PFSK-1 (cell line): ENCODE measurements at regions not wholly inside any gene's neighbourhood (a gene's known extent, or its start where the extent isn't known, plus 50 kb on each side); places are given as distances from the start of the nearest gene placed in this dataset.

Experiments
- FOXP2 ChIP-seq: optimal IDR thresholded peaks from 2 replicates; pipeline ENCODE3; 2011; ENCODE audit warnings: borderline replicate concordance, control low read depth, inconsistent platforms; ENCODE audit not compliant: insufficient read depth; ENCODE audit errors: extremely low read length, extremely low read depth
- POLR2AphosphoS5 ChIP-seq: IDR thresholded peaks from 2 replicates; pipeline ENCODE4 v1.6.1; 2012; ENCODE audit warnings: low read depth, mild to moderate bottlenecking, control low read depth, low read length, moderate library complexity
- REST ChIP-seq, 2 experiments: IDR thresholded peaks; 2 replicates each; pipeline versions ENCODE4 v1.6.1 to v1.8.0; 2011 to 2012; ENCODE audit warnings: low read depth in 2 of 2, low read length in 2 of 2, control low read depth in 1 of 2, inconsistent platforms in 1 of 2, mild to moderate bottlenecking in 1 of 2, moderate library complexity in 1 of 2; ENCODE audit not compliant: insufficient read depth in 1 of 2
- SIN3A ChIP-seq: IDR thresholded peaks from 2 replicates; pipeline ENCODE4 v1.6.1; 2012; ENCODE audit warnings: mild to moderate bottlenecking, low read length, moderate library complexity, borderline replicate concordance; ENCODE audit not compliant: insufficient read depth
- TAF1 ChIP-seq: IDR thresholded peaks from 2 replicates; pipeline ENCODE4 v1.6.1; 2012; ENCODE audit warnings: low read length, control low read depth, borderline replicate concordance; ENCODE audit not compliant: insufficient read depth

GRCh38 chr2:145339646-145340045 is 819.7 kb upstream of the ZEB2 start:
- TF ChIP-seq REST (IDR thresholded peaks at IDR 0.05; ENCODE audit: insufficient read depth in 1 of 2, low read depth in 2 of 2, low read length in 2 of 2) (no peak), POLR2AphosphoS5 (no peak), SIN3A (no peak), FOXP2 (no peak), TAF1 (no peak)

- TF ChIP-seq POLR2AphosphoS5 = no peak
- no peak for TF ChIP-seq REST (IDR thresholded peaks at IDR 0.05; ENCODE audit: insufficient read depth in 1 of 2, low read depth in 2 of 2, low read length in 2 of 2)
- TF ChIP-seq SIN3A = no peak
- TF ChIP-seq FOXP2 = no peak
- no peak for TF ChIP-seq TAF1
Observed at GRCh38 chr2:145332210-145332898, 812.4 kb upstream of the ZEB2 start.

- TF ChIP-seq POLR2AphosphoS5 = no peak
- TF ChIP-seq FOXP2 = no peak
- no peak for TF ChIP-seq TAF1
- no peak for TF ChIP-seq SIN3A
- TF ChIP-seq REST (IDR thresholded peaks at IDR 0.05; ENCODE audit: insufficient read depth in 1 of 2, low read depth in 2 of 2, low read length in 2 of 2) = no peak
Observed at GRCh38 chr2:145329971-145330370, 810.1 kb upstream of the ZEB2 start.

GRCh38 chr2:145325485-145325884 is 805.6 kb upstream of the ZEB2 start:
- no peak for TF ChIP-seq TAF1
- no peak for TF ChIP-seq REST (IDR thresholded peaks at IDR 0.05; ENCODE audit: insufficient read depth in 1 of 2, low read depth in 2 of 2, low read length in 2 of 2)
- no peak for TF ChIP-seq FOXP2
- no peak for TF ChIP-seq POLR2AphosphoS5
- TF ChIP-seq SIN3A = no peak

- no peak for TF ChIP-seq REST (IDR thresholded peaks at IDR 0.05; ENCODE audit: insufficient read depth in 1 of 2, low read depth in 2 of 2, low read length in 2 of 2)
- TF ChIP-seq FOXP2 = no peak
- no peak for TF ChIP-seq POLR2AphosphoS5
- no peak for TF ChIP-seq TAF1
- no peak for TF ChIP-seq SIN3A
Observed at GRCh38 chr2:145324748-145325147, 804.8 kb upstream of the ZEB2 start.
